Smooth muscle cell (in vitro differentiated cells): ENCODE measurements at regions not wholly inside any gene's neighbourhood (a gene's known extent, or its start where the extent isn't known, plus 50 kb on each side); places are given as distances from the start of the nearest gene placed in this dataset.

ENCODE experiments used
- DNase-seq: peaks from one replicate; lab custom pipeline; 2025; ENCODE audit not compliant: unreplicated experiment; lab: John Stamatoyannopoulos, UW
- H2AFZ ChIP-seq: fragments of 200-600 bp; sonication (generic); 2 replicates; pipeline ENCODE4 v1.6.0; 2016; ENCODE audit warnings: antibody characterized with exemption, low read depth, mild to moderate bottlenecking
- H3F3A ChIP-seq: fragments of 200-600 bp; sonication (generic); 2 replicates; pipeline ENCODE4 v1.6.0; 2017; ENCODE audit warnings: antibody characterized with exemption, low read depth
- H3K27ac ChIP-seq: fragments of 200-600 bp; sonication (generic); 2 replicates; pipeline ENCODE4 v1.5.1; 2016; ENCODE audit warnings: low read depth, mild to moderate bottlenecking
- H3K27me3 ChIP-seq: fragments of 200-600 bp; sonication (generic); 2 replicates; pipeline ENCODE4 v1.6.1; 2016; ENCODE audit warnings: low read depth, mild to moderate bottlenecking
- H3K36me3 ChIP-seq: fragments of 200-600 bp; sonication (generic); 2 replicates; pipeline ENCODE4 v1.5.1; 2016; ENCODE audit warnings: low read depth
- H3K4me1 ChIP-seq: fragments of 200-600 bp; sonication (generic); 2 replicates; pipeline ENCODE4 v1.5.1; 2016; ENCODE audit warnings: low read depth
- H3K4me2 ChIP-seq: fragments of 200-600 bp; sonication (generic); 2 replicates; pipeline ENCODE4 v1.6.0; 2016; ENCODE audit warnings: mild to moderate bottlenecking
- H3K4me3 ChIP-seq: fragments of 200-600 bp; sonication (generic); 2 replicates; pipeline ENCODE4 v1.5.1; 2016; ENCODE audit warnings: mild to moderate bottlenecking
- H3K79me2 ChIP-seq: fragments of 200-600 bp; sonication (generic); 2 replicates; pipeline ENCODE4 v1.6.0; 2016; ENCODE audit warnings: low read depth, mild to moderate bottlenecking
- H3K9ac ChIP-seq: fragments of 200-600 bp; sonication (generic); 2 replicates; pipeline ENCODE4 v1.6.0; 2016; ENCODE audit warnings: low read depth
- H3K9me3 ChIP-seq: fragments of 200-600 bp; sonication (generic); replicated peaks from 2 replicates; pipeline ENCODE4 v1.5.1; 2016; ENCODE audit warnings: low read depth
- H4K20me1 ChIP-seq: fragments of 200-600 bp; sonication (generic); 2 replicates; pipeline ENCODE4 v1.6.0; 2016; ENCODE audit warnings: low read depth
- WGBS: methylation state at CpG from one replicate; pipeline ENCODE4 v1.1.7; 2016; ENCODE audit warnings: low lambda C conversion rate; 5-methylcytosine and 5-hydroxymethylcytosine counted together
- TF ChIP-seq, protein P1 (sequence below): fragments of 200-600 bp; sonication (generic); IDR thresholded peaks from 2 replicates; pipeline ENCODE4 v1.5.1; 2017; ENCODE audit warnings: borderline replicate concordance, mild to moderate bottlenecking, antibody characterized with exemption; ENCODE audit not compliant: insufficient read depth, poor library complexity, severe bottlenecking

DNA sequence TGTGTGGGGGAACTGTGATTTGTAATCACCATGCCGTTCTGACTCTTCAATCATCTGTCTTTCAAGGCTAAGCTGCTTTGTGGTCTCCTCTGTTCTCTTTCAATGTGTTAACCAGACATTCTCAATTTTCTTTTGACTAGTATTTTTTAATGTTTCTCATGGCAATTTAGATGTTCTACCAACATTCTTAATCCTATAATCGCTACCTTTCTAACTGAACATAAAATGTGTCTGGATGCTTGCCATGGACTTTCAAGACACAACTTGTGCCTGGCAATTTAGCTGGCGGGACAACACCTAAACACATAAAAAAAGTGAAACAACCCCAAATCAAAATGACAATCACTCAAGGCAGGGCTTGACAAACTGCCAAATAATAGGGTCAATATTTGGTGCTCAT is 135.0 kb upstream of the ACKR3 start:
- Histone ChIP-seq H3K4me2 (no peak overlapping the region), H3F3A (no peaks in the 10 kb centered on the region), H3K27me3 (no peaks in the 10 kb centered on the region), H2AFZ (no peak overlapping the region), H3K4me3 (no peak overlapping the region), H3K4me1 (no peaks in the 10 kb centered on the region), H3K9me3 (no peaks in the 10 kb centered on the region), H4K20me1 (no peaks in the 10 kb centered on the region), H3K36me3 (no peaks in the 10 kb centered on the region), H3K79me2 (no peaks in the 10 kb centered on the region), H3K9ac (no peak overlapping the region), H3K27ac (no peak overlapping the region)
- 85% methylated on average over 3 of the region's 3 CpGs for WGBS
- DNase-seq, result no peak
- TF ChIP-seq, protein P1, sequence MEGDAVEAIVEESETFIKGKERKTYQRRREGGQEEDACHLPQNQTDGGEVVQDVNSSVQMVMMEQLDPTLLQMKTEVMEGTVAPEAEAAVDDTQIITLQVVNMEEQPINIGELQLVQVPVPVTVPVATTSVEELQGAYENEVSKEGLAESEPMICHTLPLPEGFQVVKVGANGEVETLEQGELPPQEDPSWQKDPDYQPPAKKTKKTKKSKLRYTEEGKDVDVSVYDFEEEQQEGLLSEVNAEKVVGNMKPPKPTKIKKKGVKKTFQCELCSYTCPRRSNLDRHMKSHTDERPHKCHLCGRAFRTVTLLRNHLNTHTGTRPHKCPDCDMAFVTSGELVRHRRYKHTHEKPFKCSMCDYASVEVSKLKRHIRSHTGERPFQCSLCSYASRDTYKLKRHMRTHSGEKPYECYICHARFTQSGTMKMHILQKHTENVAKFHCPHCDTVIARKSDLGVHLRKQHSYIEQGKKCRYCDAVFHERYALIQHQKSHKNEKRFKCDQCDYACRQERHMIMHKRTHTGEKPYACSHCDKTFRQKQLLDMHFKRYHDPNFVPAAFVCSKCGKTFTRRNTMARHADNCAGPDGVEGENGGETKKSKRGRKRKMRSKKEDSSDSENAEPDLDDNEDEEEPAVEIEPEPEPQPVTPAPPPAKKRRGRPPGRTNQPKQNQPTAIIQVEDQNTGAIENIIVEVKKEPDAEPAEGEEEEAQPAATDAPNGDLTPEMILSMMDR, result no peak

DNA sequence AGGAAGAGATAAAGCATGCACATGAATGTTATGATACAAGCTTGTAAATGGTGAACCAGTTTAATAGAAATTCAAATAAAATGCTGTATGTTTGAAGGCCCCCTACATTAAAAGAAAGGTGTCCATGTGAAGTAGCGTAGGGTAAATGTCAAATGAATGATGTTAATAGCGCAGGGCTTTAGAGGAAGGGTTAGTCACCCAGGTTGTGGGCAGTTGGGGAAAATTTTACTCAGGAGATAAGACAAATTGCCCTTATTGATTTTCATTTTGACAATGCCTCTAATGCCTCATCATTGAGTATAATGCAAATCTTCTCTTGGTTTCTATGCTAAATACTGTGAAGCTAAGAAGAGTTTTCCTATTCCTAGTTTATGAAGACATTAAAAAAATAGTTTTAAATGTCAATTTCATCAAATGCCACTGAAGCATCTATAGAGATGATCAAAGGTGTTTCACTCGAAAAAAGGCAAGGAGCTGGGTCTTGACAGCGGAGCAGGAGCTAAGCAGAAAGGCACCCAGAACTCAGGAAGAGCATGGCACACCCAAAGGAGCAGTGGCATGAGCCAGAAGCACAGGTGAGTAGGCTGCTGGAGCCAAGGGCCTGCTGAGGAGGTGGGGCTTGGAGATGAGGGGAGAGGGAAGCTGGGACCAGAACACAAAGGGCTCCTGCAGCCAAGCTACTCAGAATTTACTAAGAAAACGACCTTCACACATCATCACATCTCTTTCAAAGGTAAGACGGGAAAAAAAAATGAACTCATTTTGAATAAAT is 129.3 kb upstream of the ACKR3 start:
- Histone ChIP-seq H4K20me1 (no peaks in the 10 kb centered on the region), H3K27ac (no peak overlapping the region), H3K27me3 (no peaks in the 10 kb centered on the region), H3K4me3 (no peak overlapping the region), H3K4me1 (no peaks in the 10 kb centered on the region), H3K79me2 (no peaks in the 10 kb centered on the region), H3K9ac (no peak overlapping the region), H3K36me3 (no peaks in the 10 kb centered on the region), H3K4me2 (no peak overlapping the region), H2AFZ (no peak overlapping the region), H3F3A (no peaks in the 10 kb centered on the region), H3K9me3 (no peaks in the 10 kb centered on the region)
- WGBS, result 84% methylated on average over 6 of the region's 6 CpGs
- DNase-seq, result no peak
- TF ChIP-seq, protein P1, result no peak

DNA sequence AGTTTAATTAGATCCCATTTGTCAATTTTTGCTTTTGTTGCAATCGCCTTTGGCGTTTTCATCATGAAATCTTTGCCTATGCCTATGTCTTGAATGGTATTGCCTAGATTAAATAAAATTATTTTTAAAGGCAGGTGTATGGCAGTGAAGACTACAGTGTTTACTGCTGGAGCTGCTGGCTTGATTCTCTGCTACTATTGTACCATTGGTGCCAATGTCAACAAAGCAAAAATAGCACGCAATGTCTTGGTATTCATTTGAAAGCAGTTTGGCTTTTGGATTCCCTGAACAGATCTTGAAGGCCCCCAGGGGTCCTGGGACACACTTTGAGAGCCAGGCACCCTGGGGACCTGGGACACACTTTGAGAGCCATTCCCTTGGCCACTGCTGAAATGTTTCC is 125.4 kb upstream of the ACKR3 start:
- Histone ChIP-seq H4K20me1 (no peaks in the 10 kb centered on the region), H2AFZ (no peak overlapping the region), H3K9ac (no peak overlapping the region), H3K4me3 (no peak overlapping the region), H3K27ac (no peak overlapping the region), H3F3A (no peaks in the 10 kb centered on the region), H3K36me3 (no peaks in the 10 kb centered on the region), H3K4me2 (no peak overlapping the region), H3K79me2 (no peaks in the 10 kb centered on the region), H3K27me3 (no peaks in the 10 kb centered on the region), H3K9me3 (no peaks in the 10 kb centered on the region), H3K4me1 (no peaks in the 10 kb centered on the region)
- WGBS, result 94% methylated on average over 3 of the region's 3 CpGs
- TF ChIP-seq, protein P1, result no peak
- DNase-seq, result no peak

DNA sequence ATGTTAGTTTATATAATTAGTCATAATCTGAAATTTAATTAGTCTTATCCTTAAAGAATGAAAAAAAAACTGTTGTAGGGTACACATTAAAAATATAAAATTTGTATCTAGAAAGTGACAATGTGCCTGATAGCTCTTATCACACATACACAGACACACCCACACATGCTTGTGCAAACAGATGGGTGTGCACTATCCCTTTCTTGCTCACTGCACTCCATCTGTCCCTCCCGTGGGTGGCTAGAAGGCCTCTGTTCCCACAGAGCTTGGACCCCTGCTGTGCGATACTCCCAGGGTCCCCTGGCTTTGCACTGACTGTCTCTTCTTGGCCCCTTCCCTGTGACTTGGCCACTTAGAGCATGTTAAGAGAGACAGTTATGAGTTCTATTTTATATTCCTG is 123.9 kb upstream of the ACKR3 start:
- Histone ChIP-seq H3K9me3 (no peaks in the 10 kb centered on the region), H3F3A (no peaks in the 10 kb centered on the region), H4K20me1 (no peaks in the 10 kb centered on the region), H3K4me3 (no peak overlapping the region), H3K27me3 (peaks cover 2% of the 10 kb centered on the region), H3K27ac (no peak overlapping the region), H3K4me1 (no peaks in the 10 kb centered on the region), H3K36me3 (no peaks in the 10 kb centered on the region), H2AFZ (no peak overlapping the region), H3K4me2 (no peak overlapping the region), H3K79me2 (no peaks in the 10 kb centered on the region), H3K9ac (no peak overlapping the region)
- no peak for DNase-seq
- WGBS, result 93% methylated on average over 2 of the region's 2 CpGs
- TF ChIP-seq, protein P1, result no peak
